GM19351 (cell line): ENCODE measurements at regions not wholly inside any gene's neighbourhood (a gene's known extent, or its start where the extent isn't known, plus 50 kb on each side); places are given as distances from the start of the nearest gene placed in this dataset.
A peak's percentile ranks its signal among the peaks of the same experiment; 100 is the strongest.

Experiments used
- ATAC-seq: cut with Tn5 transposase; IDR thresholded peaks from one replicate; pipeline ENCODE4 v1.9.1; 2021; ENCODE audit warnings: mild to moderate bottlenecking, moderate library complexity; ENCODE audit not compliant: unreplicated experiment

DNA sequence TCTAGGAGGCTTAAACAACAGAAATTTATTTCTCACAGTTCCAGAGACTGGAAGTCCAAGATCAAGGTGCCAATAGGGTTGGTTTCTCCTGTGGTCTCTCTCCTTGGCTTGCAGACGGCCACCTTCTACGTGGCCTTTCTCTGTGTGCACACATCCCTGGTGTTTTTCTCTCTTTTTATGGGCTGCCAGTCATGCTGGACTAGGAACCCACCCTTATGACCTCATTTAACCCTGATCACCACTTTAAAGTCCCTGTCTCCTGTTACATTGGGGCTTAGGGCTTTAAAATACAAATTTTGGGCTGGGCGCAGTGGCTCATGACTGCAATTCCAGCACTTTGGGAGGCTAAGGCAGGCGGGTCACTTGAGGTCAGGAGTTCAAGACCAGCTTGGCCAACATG is 157.1 kb downstream of the TLE1 start:
- ATAC-seq, result no peak

DNA sequence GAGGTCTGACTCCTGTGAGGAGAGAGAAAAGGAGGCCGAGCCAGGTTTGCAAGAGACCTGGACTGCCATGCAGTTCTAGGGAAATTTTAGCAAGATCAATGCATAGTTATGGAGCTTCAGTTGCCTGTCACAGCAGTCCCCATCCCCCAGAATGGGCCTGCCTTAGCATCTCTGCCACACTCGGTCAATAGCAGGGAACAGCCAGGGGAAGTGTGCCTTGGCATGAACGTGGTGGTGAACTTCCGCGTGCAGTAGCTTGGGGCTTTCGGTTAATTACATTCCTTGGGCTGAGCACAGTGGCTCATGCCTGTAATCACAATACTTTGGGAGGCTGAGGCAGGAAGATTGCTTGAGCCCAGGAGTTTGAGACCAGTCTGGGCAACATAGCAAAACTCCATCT is 157.8 kb downstream of the TLE1 start:
- no peak for ATAC-seq

DNA sequence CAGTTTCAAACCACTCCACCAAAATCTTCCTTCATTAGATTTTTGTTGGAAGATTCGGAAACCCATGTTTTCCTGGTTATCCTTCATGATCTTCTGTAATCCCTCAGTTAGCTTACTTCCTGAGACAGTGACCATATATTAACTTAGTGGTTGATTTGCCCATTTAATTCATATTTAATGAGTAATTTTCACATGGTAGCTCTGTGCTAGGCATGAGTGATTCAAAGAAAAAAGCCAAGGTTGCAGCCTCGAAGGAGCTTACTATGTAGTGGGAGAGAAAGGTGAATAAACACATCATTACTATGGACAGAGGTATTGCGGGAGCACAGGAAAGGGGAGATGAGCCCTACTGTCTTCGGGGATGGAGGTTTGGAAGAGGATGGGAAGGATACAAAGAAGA is 158.5 kb downstream of the TLE1 start:
- ATAC-seq, result no peak

DNA sequence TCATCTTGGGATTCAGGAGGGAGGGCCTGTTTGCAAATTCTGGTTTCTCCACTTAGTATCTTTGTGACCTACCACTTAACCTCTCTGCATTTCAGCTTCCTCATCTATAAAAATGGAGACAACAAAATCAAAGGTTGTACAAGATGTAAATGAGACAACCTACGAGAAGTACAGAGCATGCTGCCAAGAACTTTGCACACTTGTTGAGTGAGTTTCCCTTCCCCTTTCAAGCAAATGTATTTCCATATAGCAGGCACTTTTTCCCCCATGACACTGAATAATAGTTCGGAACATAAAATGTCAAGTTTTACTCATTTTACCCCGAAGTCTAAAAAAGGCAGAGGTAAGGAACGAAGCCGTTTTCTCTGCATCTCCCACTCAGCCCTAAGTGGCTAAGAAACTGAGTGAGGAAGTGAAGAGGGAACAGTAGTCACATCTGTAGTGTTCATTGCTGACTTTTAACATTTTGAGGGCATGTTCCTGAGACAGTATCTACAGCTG is 159.0 kb downstream of the TLE1 start:
- peak; percentile 82 for ATAC-seq

DNA sequence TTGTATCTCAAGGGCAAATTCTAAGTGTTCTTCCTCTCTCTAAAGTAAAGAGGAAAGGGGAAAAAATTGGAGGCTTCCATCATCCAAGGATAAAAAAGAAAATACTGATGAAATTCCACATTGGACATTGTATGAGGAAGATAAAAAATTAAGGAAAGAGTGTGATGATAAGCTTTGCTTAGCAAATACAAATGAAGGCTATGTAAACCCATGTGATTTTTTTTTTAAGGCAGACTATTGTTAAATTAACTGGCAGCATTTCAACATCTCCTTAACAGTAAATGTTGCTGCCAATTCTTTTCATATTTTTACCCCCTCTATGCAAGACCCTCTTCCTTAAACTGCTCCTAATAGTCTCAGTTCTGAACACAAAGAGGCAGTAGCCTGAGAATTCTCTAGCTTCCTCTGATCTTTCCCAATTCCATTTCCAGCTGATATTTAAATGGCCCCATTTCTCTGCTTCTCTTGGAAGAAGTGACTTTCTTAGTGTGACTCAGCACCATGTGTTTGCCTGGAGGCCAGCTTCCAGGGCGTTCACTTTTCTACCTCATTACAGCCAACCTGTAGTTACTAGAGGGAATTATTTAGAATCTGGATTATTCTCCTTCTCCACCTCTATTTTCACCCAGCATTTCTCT is 159.7 kb downstream of the TLE1 start:
- ATAC-seq, result no peak

DNA sequence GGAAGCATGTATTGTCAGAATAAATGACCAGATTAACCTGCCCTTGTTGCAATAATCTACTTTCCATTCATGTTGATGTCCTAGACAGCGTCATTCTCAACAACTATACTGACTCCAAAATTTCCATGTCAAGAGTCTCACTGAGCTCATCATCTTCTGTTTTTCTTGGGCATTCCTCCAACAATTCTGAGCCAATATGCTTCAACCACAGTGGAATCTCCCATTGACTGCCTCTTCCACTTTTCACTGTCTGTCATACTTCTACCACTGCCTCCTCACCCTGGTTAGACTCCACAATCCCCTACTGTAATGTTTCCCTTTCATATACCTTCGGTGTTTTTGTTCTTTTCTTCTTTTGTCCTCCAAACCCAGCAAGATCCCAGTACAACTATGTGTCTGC is 162.8 kb downstream of the TLE1 start:
- ATAC-seq, result no peak

DNA sequence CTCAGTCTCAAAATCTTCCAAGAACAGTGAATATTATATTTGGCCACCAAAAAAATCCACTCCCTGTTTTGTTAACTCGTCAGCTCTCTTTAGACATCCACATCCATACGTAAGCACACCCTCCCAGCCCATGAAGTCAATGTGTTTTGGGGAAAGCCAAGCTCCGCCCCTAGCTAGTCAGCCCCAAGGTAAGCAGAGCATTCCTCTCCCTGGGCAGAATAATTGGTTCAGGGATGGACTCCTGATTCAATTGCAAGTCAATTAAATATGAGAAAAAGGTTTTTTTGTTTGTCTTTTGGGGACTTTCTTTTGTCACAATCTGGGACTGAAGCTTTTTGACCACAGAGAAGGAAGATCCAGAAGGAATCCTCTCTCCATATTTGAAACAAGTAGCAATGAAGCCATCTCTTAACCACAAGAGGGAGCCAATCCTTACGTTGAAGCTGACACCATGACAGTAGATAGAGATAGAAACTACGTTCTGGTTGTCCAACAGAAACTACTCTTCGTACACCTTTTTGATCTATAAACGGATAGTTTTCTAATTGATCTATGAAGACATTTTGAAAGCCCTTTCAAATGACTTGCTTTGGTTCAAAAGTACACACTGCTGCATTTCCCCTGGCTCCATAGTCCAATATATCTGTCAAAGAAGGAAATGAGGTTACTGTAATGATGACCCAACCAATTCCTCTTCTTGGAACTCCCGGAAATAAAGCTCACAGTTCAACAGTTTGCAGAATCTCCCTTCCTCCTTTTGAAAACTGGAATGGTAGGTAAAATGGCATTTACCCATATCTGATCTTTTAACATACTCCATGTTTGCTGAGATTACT is 166.4 kb downstream of the TLE1 start:
- peak; percentile 78 for ATAC-seq

DNA sequence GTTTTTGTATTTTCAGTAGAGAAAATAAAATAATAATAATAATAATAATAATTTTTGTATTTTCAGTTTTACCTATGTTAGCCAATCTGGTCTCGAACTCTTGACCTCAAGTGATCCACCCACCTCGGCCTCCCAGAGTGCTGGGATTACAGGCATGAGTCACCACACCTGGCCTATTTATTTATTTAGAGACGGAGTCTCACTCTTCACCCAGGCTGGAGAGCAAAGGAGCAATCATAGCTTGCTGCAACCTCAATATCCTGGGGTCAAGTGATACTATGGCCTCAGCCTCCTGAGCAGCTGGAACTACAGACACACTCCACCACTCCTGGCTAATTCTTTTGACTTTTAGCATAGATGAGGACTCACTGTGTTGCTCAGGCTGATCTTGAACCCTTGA is 167.5 kb downstream of the TLE1 start:
- ATAC-seq, result no peak

DNA sequence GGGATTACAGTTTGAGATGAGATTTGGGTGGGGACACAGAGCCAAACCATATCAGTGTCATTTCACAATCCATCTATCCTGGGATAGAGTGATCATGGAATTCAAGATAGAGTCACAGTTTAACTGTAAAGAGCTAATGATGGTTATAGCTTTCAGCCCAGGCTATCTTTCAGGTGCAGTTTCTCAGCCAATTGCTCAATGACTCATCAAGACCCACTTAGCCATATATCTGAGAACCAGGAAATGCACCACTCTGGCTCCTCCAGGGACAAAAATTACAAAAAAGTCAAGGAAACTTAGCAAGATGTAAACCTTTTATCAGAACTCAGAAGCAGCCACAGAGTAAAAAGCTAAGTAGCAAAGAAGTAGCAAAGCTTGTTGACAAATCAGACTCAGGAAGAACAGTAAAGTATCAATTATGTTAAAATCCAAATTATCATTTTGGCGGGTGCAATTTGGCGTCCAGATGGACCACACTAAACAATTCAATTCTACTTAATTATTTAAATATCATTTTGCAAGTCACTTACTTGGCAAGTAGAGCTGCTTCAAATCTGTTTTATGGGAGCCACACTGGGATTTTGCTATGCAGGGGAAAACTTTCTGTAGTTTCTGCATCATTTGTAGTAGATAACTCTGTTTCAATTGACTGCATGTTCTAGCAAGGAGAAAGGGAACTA is 169.4 kb downstream of the TLE1 start:
- no peak for ATAC-seq

DNA sequence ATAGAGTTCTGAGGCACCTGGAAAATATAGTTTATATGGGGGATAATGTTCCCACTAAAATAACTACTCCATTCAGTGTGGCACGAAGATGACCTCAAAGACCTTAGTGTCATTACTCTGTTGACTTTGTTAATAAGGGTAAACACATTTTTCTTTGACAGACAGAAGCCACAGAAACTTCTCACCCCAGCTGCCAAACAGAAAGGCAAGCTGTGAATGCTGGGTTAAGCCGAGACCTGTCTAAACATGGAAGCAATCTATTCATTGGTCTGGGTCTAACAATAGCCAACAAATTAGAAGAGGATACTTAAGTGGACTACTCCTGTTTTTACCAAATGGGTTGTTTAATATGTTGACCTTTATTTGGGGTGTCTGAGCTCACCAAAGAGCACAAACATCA is 171.4 kb downstream of the TLE1 start:
- no peak for ATAC-seq

DNA sequence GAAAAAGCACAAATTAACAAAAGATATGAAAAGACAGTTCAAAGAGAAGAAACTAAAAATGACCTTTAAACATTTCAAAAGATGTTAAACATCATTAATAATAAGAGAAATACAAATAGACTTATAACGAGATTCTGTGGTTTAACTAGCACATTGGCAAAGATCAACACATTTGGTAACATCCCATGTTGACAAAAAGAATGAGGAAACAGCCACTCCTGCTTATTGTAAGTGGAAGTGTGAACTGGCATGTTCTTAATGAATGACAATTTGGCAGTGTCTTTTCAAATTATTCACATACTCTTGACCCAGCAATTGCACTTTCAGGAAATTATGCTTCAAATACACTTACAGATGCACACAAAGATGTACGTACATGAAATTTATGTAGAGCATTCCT is 176.3 kb downstream of the TLE1 start:
- ATAC-seq, result no peak

DNA sequence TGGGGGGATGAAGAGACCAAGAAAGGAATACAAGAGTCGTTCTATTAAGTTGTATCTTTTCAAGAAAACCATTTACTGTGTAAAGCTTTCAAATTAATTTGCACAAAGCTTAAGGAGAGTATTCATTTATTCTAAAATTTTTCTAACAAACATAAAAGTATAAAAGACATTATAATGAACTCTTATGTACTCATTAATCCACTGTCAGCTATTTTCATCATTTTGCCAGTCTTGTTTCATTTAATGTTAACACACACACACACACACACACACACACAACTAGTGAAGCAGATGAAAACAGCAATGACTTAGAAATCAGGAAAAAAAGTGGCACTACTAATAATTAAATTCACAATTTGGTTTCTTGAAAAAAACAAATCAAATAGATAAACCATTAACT is 176.7 kb downstream of the TLE1 start:
- no peak for ATAC-seq

DNA sequence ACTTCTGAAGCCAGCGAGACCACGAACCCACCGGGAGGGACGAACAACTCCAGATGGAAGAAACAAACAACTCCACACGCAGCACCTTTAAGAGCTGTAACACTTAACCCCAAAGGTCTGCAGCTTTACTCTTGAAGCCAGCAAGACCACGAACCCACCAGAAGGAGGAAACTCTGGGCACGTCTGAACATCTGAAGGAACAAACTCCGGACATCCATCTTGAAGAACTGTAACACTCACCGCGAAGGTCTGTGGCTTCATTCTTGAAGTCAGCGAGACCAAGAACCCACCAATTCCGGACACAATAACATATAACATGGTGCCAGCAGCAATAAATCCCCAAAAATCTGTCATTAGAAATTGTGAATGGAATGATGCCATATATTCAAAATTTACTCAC is 180.9 kb downstream of the TLE1 start:
- no peak for ATAC-seq

DNA sequence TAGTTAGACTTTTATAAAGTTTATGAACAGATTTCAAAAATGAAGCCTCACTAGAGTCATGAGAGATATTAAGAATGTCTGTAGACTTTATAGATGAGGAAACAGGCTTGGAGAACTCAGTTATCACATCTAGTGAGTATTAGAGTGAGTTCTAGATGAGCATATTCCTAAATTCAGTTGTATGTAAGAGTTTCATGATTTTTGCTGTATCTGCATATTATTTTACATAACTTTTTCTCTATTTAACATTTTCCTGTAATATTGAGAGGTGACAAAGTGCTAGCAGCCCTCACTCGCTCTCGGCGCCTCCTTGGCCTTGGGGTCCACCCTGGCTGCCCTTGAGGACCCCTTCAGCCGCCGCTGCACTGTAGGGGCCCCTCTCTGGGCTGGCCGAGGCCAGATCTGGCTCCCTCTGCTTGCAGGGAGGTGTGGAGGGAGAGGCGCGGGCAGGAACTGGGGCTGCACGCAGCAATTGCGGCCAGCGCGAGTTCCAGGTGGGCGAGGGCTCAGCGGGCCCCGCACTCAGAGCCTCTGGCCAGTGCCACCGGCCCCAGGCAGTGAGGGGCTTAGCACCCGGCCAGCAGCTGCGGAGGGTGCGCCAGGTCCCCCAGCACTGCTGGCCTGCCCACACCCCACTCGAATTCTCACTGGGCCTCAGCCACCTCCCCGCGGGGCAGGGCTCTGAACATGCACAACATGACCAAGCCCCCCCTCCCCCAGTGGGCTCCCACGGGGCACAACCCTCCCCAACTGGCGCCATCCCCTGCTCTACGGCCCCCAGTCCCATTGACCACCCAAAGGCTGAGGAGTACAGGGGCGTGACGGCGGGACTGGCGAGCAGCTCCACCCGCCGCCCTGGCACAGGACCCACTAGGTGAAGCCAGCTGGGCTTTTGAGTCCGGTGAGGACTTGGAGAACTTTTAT is 182.1 kb downstream of the TLE1 start:
- no peak for ATAC-seq

DNA sequence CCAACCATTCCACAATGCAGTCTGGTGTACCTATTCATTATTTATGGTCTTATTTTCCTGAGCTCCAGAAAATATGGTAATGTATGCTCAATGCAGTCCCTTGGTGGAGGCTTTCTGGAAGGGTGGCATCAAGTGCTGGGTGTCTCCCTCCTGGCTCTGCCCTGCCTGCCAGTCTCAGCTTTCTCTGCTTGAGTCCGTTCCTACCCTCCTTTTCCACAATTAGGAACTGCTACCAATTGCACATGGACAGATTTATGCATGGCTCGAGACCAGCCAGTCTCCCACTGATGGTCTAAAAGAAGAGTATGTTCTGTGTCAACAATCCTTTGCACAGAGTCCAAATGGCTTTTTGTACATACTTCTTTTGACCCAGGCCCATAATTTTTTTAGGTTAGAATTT is 189.8 kb downstream of the TLE1 start:
- ATAC-seq, result no peak

DNA sequence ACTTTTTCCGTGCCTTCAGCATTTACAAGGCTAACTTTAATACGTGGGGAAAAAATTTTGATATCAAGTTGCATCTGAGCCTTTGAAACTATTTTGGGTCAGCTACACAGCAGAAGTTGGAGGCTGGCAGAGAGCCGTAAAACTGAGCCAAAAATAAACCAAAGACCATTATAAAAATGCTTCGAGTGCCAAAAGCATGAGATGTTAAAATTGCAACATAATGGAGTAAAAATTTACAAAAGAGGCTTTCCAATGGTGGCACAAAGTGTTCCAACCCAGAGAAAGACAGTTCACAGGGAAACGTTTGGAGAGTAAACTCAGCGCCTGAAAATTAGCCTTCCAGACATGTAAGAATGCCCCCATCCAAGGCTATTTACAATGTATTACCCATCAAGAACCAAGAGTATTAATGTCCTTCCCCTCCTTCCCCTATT is 190.3 kb downstream of the TLE1 start:
- no peak for ATAC-seq

DNA sequence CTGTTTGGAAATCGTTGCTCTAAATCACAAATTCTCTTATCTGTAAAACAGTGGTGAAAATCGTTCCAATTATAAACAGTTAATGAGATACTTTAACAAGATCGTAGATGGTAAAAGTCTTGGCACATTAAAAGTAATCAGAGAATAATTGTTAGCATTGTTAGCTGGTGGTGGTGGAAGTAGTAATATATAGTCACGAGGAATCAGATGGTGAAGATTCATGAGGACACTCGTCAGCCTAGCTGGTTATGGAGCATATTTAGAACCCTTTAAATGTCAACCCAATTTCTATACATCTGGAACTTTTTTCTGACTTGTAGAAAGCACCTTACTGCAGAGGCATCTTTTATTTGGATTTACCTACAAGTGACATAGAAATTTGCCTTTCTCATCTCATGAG is 190.8 kb downstream of the TLE1 start:
- ATAC-seq, result no peak

DNA sequence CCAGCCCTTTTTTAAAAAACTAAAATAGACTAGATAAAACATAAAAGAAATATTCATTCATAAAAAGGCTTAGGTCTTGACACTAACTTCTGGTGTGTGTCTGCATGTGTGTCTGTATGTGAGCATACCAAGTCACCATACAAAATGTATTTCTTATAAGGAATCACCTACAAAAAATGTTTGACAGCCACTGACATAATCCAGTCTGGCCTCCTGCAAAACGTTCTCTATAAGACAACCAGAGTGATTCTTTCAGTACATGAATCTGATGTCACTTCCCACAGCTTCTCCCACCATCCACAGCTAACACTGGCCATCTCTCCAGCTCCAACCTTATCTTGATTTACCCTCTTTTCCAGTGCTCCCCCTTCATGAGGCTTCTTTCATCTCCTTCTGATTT is 192.3 kb downstream of the TLE1 start:
- ATAC-seq, result no peak

DNA sequence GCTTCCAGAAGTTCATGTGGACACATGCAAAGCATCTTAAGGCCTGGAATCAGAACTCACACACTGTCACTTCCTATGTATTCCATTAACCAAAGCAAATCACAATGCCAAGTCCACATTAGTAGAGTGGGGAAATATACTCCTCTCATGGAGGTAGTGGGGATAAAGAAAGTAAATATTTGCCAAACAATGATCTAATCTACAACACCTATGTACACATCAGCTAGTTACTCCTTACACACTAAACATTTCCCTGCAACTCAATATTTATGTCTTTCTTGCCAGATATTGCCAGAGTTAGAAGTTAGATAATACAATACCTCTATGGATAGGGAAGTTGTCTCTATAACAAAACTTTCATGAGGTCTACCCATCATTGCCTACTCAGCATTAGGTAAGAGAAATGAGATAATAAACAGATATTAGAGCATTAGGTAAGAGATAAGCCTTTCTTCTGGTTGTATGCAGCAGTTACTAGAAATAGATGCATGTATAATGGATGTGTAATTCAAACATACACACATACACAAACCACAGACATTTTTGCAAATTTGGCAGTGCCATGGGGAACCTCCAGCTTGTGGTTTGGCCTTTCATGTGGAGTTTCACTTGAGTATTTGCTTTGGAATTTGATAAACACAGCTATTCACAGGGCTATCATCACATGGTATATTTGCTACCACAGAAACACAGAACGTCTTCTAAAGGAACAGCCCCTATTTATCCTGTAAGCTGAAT is 196.5 kb downstream of the TLE1 start:
- no peak for ATAC-seq
